GM18867 (cell line): ENCODE measurements at regions not wholly inside any gene's neighbourhood (a gene's known extent, or its start where the extent isn't known, plus 50 kb on each side); places are given as distances from the start of the nearest gene placed in this dataset.

Experiments used
- ATAC-seq: cut with Tn5 transposase; IDR thresholded peaks from one replicate; pipeline ENCODE4 v1.9.1; 2021; ENCODE audit warnings: mild to moderate bottlenecking, moderate library complexity; ENCODE audit not compliant: unreplicated experiment

DNA sequence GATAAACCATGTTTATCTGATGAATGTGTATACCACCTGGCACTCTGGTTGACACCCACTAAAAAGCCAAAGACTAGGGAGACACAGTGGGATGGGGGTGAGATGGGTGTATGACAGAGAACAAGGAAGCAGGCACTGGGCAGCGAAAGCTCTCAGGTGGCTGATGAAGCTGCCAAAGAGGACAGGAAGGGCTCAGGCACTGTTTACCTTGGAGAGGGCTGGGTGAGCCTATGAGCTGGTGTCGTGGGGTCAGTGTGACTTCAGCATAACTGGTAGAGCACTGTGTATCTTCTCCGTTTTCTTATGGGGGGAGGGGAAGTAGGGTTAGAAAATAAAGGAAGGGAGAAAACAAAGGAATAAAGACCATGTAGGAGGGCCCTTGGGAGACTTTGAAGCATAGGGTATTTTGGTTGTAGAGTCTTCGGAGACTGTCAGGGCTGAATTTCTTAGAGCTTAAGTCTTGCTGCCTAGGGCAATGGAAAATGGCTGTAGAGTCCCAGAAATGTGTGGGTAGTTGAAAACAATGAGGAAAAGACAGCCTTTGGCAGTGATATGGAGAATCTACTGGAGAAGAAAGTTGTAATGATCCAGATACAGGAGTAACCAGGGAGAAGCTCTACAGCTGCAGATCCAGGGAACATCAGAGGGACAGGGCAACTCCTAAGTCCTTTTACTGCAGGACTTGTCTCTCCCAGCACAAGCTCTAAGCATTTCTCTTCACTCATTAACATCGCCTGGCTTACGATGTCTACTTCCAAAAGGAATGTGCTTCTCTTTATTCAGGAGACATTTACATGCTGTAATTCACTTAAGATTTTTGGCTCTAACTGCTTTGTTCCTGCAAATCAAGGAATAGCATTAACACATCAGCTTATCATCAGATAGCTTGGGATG, 120.0 kb downstream of the AQP4 start:
- ATAC-seq: no peak

DNA sequence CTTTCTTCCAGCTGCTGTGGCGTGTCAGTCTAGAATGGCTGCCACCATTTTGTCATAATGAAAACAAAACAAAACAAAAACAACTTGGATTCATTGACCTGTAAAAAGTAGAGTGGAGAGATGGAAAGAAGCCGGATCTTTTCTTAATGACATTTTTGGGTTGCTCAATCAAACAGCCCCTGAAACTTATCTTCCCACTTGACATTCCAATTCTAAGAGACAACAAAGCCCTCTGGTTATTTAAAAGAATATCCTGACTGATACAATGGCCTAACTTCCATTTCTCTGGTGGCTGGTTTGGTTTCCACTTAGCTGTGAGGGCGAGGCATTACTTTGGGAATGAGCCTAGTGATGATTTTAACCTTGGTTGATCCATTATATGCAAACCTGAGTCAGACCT, 123.7 kb downstream of the AQP4 start:
- no peak for ATAC-seq

DNA sequence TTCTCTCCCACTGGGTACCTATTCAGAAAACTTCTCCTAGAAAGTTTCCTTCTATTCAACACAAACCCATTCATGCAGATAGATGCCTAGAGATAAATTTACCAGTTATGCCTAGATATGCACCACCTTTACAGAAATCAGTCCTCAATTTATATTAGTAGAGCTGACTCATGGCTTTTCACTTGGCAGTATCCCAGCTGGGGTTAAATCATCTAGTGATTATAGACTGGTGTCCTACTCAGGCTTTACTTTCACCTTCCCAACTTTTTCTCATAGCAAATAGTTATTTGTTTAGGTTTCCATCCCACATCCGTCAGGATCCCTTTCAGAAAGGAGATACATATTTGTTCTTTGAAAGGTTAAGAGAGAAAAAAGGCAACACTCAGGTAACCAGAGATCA, 124.5 kb downstream of the AQP4 start:
- no peak for ATAC-seq

DNA sequence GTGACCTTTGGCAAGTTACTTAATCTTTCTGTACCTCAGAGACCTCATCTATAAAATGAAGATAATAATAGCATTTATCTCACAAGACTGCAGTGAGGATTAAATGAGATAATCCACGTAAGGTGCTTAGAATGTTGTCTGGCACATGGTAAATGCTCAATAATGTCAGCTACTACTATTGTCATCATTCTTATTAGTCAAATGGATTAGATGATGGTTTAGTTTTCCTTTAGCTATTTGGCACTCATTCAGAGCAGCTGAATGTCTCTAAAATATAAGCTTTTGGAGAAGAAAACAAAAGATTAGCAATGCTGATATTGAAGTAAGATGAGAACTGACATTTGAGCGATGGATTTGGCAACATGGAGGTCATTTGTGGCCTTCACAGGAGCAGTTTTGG, 125.1 kb downstream of the AQP4 start:
- ATAC-seq: no peak

DNA sequence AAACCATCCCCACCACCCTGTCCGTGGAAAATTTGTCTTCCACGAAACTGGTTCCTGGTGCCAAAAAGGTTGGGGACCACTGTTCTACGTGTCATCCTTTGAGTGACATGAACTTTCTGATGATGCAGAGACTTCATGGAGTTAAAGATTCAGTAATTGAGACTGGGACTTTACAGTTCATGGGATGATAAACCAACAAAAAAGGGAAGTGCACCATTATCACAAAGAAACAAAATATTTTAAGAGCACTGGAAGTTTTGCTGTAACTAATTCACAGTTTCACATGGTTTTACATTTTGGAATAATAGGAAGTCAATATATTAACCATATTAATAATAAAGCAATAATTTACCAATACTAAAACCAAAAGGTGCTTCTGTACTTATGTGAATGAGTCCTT, 126.8 kb downstream of the AQP4 start:
- ATAC-seq: no peak

DNA sequence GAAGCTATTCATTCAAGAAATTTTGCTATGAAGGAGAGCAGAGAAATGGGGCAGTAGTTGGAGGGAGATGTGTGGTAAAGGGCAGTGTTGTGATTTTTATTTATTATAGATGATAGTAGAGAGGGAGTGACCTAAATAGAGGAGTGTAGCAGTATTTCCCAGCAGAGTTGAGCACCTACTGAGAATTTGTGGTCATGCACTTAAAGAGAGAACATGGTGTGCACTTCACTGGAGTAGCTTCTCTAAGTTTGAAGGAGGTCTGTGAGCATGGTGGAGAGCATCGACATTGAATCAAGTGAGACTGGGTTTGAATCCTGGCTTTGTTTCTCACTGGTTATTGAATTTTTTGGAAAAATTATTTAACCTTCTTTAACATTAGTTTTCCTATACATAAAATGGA, 129.2 kb downstream of the AQP4 start:
- ATAC-seq: no peak

DNA sequence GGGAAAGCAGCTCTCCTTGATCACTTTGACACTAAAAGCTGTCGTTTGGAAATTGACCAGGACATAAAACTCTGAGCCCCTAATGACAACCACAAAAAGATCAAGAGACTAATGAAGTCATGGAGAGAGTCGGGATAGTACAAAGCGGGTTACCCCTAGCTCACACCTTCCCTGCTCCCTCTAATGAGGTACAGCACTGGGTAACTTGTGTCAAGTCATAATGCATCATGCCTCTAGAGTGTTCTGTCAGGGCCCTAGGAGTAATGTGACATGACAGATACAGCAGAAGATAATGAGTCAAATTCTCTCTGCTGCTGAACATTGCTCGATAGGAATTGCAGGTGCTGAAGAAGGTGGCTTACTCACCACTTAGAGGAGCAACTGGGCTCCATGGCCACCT, 130.7 kb downstream of the AQP4 start:
- ATAC-seq: no peak

DNA sequence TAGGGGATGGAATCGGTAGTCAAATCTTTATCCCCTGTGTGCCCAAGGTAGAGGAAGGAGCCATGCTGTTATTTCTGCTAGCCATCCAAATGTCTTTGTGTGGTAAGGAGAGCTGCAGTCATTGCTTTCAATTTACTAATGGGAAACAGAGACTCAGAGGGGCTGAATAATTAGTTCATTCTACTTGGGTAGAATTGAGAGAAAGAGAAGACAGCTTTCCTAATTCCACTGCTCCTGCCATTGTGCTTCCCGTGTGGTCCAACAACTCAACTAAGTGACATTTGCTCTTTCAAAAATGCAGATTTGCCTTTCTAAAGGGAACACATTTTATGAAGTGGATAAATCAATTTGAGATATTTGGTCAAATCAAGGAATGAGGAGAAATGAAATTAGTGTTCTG, 136.1 kb downstream of the AQP4 start:
- no peak for ATAC-seq

DNA sequence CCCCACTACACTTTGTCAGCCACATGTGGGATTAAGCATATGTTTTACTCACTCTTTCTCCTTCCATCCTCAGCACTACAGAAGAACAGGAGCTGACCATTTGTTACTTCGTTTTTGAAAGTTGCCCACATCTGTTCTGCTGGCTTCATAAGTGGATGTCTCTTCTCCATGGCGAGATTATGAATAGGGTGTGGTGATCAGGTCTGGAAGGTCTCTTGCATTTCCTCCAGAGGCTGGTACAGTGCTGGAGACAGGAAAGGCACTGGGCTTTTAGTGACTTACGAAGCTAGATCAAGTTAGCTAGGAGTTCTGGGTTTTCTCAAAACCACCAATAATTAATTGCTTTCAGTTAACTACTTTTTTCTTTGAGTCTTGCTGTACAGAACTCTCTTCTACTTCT, 136.5 kb downstream of the AQP4 start:
- no peak for ATAC-seq

DNA sequence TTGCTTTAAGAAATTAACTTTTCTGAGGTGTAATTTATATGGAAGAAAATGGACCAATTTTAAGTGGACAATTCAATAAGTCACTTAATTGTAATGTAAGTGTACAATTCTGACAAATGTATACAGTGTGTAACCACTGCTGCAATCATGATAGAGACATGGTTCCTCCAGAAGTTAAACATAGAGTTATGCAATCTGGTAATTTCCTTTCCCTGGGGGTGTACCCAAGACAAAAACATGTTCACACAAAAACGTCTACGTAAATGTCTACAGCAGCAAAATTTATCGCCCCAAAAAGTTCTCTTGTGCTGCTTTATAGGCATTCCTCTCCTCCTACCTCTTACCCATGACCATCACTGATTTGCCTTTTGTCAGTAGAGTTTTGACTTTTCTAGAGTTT, 141.5 kb downstream of the AQP4 start:
- no peak for ATAC-seq

DNA sequence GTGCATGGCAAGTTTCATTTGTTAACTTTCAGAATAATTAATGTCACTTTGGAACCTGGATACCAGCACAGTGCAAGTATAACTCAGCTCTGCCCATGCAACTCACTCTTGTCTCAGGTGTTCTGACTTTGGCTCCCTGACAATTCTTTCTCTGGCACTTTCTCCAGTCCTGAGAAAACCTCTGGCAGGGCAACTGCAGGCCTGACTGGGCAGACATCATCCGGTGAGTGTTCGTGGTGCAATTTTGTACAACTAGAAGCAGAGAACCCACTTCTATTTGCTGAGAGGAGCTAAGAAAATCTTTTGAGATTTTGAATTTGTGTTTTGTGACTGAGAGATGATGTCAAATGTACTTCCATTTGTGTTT, 143.0 kb downstream of the AQP4 start:
- no peak for ATAC-seq

DNA sequence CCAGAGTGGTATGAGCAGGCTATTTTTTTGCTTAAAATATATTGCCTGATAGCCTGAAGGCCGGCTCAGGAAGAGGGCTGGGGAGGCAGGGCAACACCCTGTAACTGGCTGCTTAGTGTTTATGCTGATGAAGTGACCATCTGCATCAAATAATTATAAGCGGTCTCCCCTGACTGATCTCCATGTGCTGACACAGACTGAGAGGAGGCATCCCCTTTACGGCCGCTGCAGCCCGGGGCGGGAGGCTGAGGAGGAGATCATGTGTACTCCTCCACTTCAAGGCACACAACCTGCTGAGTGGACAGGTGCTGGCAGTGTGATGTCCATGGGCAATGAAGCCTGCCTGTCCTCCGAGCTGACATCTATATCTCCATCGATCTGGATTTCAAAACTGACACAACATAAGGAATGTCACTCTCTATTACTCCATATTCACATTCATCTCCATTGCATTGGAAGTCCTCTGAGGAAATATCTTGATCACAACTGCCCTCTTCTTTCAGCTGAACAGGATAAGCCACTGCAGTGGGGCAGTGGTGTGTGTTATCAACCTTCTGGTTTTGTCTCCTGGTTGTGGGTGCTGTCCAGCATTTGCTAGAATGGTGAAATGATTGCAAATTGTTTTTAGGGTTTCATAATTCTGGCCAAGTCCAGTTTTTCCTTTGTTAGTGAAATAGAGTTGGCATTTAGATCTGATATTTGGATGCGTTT, 143.5 kb downstream of the AQP4 start:
- ATAC-seq: no peak

DNA sequence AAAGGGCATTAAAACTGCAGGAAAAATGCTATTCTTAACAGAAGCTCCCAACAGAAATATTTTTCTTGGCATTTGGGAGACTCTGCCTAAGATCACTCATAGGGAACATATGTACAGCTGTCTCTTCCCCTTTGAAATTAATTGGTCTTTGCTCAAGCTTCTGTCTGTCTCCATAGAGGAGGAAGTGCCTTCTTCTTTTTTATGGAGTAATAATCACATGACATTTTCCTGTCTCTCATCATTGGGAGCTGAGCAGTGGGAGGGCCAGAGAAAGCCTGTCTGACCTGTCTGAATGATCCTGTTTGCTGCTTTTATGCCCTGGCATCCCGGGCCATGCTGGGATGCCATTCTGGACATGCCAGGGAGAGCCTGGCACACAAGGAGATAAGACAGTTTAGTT, 145.6 kb downstream of the AQP4 start:
- ATAC-seq: no peak

DNA sequence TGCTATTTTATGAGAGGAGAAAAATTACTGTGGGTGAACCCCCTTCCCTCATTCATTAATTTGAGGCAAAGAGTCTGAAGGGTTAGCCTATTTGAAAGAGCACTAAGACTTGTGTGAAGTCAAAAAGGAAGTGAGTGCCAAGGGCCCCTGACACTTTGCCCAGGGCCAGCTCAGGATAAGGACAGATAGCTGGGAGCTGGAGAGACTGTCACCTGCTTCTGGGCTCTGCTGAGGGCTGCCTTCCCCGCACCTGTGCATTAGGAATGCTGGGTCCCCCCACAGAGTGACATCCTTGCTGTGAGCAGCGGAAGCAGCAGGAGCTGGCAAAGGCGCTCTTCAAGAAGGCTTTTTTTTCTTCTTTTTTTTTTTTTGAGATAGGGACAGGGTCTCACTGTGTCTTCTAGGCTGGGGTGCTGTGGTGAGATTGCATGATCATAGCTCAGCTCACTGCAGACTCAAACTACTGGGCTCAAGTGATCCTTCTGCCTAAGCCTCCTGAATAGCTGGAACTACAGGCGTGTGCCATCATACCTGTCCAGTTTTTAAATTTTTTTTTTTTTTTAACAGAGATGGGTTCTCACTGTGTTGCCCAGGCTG, 148.3 kb downstream of the AQP4 start:
- ATAC-seq: no peak

DNA sequence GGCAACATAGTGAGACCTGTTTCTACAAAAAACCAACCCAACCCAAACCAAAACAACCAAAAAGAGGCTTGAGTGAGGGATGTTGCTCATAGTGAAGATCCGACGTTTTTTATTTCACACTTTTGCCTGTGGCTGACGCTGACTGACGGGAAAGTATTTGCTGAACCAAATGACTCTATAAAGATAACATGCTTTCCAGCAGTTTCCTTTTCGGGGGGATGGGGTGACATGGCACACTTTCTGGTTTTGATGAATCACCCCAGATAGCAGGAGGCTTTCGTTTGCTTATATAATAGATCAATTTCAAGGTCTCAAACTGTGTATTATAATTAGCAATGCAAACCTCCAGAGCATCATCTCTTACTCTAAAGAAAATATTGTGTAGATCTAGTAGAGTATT, 150.8 kb downstream of the AQP4 start:
- ATAC-seq: no peak

DNA sequence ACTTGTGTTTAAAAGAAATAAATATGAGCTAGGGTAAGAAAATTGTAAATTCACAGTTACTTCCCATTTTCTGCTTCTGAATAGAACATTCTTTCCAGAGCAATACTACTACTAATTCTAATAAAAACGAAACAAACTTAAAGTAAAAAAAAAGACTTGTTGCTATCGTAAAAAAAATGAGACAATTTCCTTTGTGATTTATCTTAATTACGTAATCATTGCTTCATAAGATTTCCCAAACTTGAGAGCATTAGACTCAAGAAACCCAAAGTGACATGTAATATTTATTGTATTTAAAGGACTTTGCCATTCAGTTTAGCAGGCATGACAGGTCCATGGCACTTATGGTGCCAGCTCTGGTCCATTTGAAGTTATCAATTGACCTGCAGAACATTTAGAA, 153.8 kb downstream of the AQP4 start:
- ATAC-seq: no peak

DNA sequence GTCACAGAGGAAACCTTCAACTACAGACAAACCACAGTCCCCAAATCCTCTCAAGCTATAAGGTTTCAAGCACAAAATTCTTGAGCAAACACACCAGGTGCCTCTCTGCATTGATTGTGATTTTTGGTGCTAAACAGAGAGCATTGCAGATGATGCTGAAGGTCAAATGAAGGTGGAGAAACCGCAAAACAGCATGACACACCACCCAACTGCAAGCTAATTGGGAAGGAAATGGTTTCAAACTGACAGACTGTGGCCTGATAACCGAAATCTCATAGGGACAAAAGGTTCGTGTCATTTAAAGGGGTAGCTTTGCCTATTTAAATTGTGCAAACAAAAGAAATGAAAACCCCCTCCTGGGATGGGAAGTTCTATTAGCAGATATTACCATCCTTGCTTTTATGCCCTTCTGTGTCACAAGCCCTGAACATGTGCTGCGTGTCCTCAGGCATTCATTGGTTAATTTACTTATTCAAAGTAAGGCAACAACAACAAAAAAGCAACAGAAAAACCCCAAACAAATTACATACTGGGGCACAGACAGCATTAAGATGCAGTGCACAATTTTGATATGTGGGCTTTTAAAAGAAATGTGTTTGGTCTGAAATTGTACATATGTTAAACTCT, 154.9 kb downstream of the AQP4 start:
- ATAC-seq: peak; percentile 84

DNA sequence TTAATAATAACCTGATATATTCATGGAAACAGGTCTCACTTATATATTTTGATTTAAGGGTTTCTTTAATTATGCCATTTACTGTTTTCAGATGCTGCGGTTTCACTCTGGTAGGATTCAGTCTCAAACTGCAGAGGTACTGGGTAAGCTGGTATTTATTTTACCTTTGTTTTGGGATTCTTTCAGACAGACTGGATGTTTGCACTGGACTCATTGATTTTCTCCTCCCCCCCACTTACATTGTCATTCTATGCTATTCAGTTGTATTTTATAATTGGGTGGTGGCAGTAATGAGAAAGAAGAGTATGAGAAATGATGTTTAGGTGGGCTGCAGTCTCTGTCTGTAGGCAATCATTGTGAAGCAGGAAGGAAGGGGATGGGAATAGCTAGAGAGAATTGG, 155.6 kb downstream of the AQP4 start:
- no peak for ATAC-seq

DNA sequence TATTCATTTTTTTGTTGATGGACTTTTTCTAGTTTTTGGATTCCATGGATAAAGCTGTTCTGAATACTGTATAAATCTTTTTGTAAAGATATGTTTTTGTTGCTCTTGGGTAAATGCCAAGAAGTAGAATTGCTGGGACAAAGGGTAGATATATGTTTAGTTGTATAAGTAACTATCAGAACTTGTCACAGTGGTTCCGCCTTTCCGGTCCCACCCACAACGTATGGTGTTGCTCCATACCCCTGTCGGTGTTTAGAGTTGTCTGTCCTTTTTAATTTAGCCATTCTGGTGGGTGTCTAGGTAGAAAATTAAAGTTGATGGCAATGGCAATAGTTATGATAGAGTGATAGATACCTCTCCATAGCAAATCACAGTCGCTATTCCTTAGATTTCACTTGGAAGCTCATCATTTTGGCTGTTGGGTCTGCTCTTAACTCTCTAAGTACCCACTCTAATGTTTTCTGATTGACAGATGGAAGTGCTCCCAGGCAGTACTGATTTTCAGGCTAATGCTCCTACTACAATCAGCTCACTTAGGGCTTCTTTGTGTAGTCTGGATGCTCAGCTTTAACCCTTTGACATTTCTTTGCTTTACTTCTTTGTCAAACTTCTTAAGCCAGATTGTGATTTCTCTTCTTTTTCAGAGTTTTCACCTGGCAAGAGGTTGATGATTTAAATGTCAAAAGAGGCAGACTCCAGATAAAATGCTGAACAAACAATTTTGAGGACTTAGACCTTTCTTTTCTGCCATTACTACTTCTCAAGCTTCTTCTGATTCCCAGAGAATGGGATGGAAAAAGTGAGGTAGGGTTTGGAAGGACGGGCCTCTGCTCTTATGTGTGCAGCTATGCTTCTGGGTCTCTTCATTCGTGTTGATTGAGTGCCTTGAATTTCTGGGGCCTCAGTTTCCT, 156.4 kb downstream of the AQP4 start:
- ATAC-seq: no peak

DNA sequence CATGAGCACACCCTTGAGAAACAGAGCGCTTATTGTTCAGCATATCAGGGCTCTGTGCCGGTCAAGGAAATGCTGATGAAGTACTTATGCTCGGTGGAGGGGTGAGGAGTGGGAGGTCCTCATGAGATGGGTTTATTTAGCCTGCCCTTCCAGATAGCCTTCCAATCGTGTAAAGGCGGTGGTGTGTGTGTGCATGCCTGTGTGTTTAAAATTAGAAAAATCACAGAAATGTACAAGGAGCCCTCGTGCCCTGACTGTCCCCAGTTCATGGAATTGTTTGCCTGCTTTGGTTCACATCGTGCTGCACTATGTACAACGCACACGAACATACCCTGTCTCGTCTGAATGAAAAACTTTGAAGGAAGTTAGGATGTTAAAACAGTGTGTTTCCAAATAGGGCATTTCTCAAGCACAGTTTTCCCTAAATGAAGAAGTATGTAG, 158.6 kb downstream of the AQP4 start:
- ATAC-seq: no peak

DNA sequence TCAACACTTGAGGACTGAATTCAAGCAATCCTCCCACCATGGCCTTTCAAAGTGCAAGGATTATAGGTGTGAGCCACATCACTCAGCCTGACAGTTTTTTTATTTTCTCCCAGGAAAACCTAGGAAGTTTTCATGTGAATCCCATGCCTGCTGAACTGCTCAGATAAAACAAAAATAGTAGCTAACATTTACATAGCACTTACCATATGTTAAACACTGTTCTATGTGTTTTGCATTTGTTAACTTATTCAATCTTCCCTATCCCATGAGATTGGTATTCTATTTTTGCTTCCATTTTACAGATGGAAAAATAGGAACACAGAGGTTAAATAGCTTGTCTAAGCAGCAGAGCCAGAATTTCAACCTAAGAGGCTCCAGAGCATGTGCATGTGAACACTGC, 157.4 kb upstream of the KCTD1 start:
- ATAC-seq: no peak
